K562 (cell line): ENCODE measurements at regions not wholly inside any gene's neighbourhood (a gene's known extent, or its start where the extent isn't known, plus 50 kb on each side); places are given as distances from the start of the nearest gene placed in this dataset.

Experiments used
- ATAC-seq: fragments of 200-7000 bp; cut with Tn5 transposase; 3 replicates; pipeline ENCODE4 v1.9.1; 2020; ENCODE audit warnings: moderate library complexity
- BruUV-seq: library from RNA; stranded (reverse); fragments of 400-500 nt; replicated peaks from 2 replicates; lab custom pipeline; 2021; lab: Mats Ljungman, UMichigan
- CTCF ChIA-PET: fragments of 300-600 bp; formaldehyde crosslinking; extraction: SDS; loops from one replicate; lab custom pipeline; 2021; ENCODE audit warnings: low intra/inter-chr PET ratio; lab: Yijun Ruan, JAX
- POLR2A ChIA-PET: fragments of 300-600, 350-650 bp; sonication (Branson Sonifier 250); formaldehyde crosslinking; extraction: SDS; loops from one replicate; lab custom pipeline; 2021; ENCODE audit warnings: antibody characterized with exemption, inconsistent platforms; lab: Yijun Ruan, JAX
- DNase-seq, 4 experiments: peaks; one replicate each; pipeline versions ENCODE4 v3.0.0 to v3.0.0-alpha.2; 2011 to 2018; ENCODE audit warnings: low spot score in 3 of 4, mixed read lengths in 3 of 4; ENCODE audit errors: extremely low read depth in 1 of 4
- FAIRE-seq: peaks from 2 replicates; lab custom pipeline; 2011; peaks lifted over from hg19 to GRCh38; lab: Jason Lieb, UNC
- H2AFZ ChIP-seq: 2 replicates; pipeline ENCODE4 v1.6.0; 2011; ENCODE audit warnings: low read depth, low read length, control low read depth, inconsistent platforms
- H3K27ac ChIP-seq: fragments of 200-600 bp; 3 replicates; pipeline ENCODE4 v1.8.0; 2011; ENCODE audit warnings: low read depth, mild to moderate bottlenecking, control low read depth, inconsistent platforms, low read length, moderate library complexity, mixed read lengths; ENCODE audit errors: extremely low read depth
- H3K27me3 ChIP-seq, 2 experiments: fragments of 300-600 bp in 1 of 2; 2 replicates in 1 of 2; 3 replicates in 1 of 2; pipeline versions ENCODE4 v1.6.0 to v1.8.0; 2011; ENCODE audit warnings: inconsistent platforms in 2 of 2, low read length in 2 of 2, mild to moderate bottlenecking in 1 of 2, mixed read lengths in 1 of 2, moderate library complexity in 1 of 2; ENCODE audit not compliant: control insufficient read depth in 2 of 2, insufficient read depth in 2 of 2
- H3K36me3 ChIP-seq: fragments of 300-600 bp; 3 replicates; pipeline ENCODE4 v1.8.0; 2011; ENCODE audit warnings: mild to moderate bottlenecking, low read length, inconsistent platforms; ENCODE audit not compliant: control insufficient read depth, insufficient read depth
- H3K4me1 ChIP-seq, 2 experiments: fragments of 200-600 bp in 1 of 2; replicated peaks in 1 of 2; 2 replicates in 1 of 2; 3 replicates in 1 of 2; pipeline versions ENCODE4 v1.5.1 to v1.8.0; 2011; ENCODE audit warnings: inconsistent platforms in 2 of 2, low read length in 2 of 2, mild to moderate bottlenecking in 1 of 2, mixed read lengths in 1 of 2, moderate library complexity in 1 of 2; ENCODE audit not compliant: control insufficient read depth in 2 of 2, insufficient read depth in 2 of 2
- H3K4me2 ChIP-seq: 2 replicates; pipeline ENCODE4 v1.6.1; 2011; ENCODE audit warnings: low read length, control low read depth, inconsistent platforms, mixed read lengths; ENCODE audit not compliant: insufficient read depth
- H3K4me3 ChIP-seq: fragments of 200-600 bp; sonication (generic), shearing (Covaris generic); 2 replicates; pipeline ENCODE4 v1.5.1; 2016; ENCODE audit warnings: control low read depth, inconsistent platforms
- H3K79me2 ChIP-seq: fragments of 200-600 bp; 3 replicates; pipeline ENCODE4 v1.8.0; 2011; ENCODE audit warnings: low read length, inconsistent platforms; ENCODE audit not compliant: control insufficient read depth, insufficient read depth
- H3K9ac ChIP-seq, 2 experiments: 2 replicates each; pipeline versions ENCODE4 v1.6.0 to v1.6.1; 2011; ENCODE audit warnings: low read depth in 2 of 2, low read length in 2 of 2, control low read depth in 1 of 2, inconsistent platforms in 1 of 2, mild to moderate bottlenecking in 1 of 2, mixed read lengths in 1 of 2; ENCODE audit not compliant: insufficient read depth in 1 of 2
- H3K9me1 ChIP-seq: one replicate; pipeline ENCODE4 v1.6.0; 2011; ENCODE audit warnings: inconsistent platforms, mild to moderate bottlenecking, low read length, moderate library complexity; ENCODE audit not compliant: control insufficient read depth, insufficient read depth
- H3K9me3 ChIP-seq: replicated peaks from 2 replicates; pipeline ENCODE4 v1.5.1; 2011; ENCODE audit warnings: low read depth, low read length, inconsistent platforms; ENCODE audit not compliant: control insufficient read depth, insufficient read depth
- H4K20me1 ChIP-seq: replicated peaks from 2 replicates; pipeline ENCODE4 v1.6.1; 2011; ENCODE audit warnings: low read length, inconsistent platforms, mixed read lengths; ENCODE audit not compliant: control insufficient read depth, insufficient read depth
- CBX3 ChIP-seq, 2 experiments: IDR thresholded peaks; 1 replicate in 1 of 2; 2 replicates in 1 of 2; pipeline ENCODE4 v1.6.1; 2012; ENCODE audit warnings: inconsistent platforms in 2 of 2, low read length in 2 of 2, borderline replicate concordance in 1 of 2, control low read depth in 1 of 2
- ETV1 ChIP-seq: fragments of 450-650 bp; conservative IDR thresholded peaks from 2 replicates; pipeline ENCODE4 v1.6.1; 2016; ENCODE audit warnings: missing genetic modification characterization, control low read depth, low read depth, missing compliant biosample characterization
- FOXA1 ChIP-seq: fragments of 450-650 bp; IDR thresholded peaks from 2 replicates; pipeline ENCODE4 v1.6.1; 2016; ENCODE audit warnings: mild to moderate bottlenecking, borderline replicate concordance
- HDAC1 ChIP-seq, 2 experiments: fragments of 450-650 bp; IDR thresholded peaks; 2 replicates each; pipeline ENCODE4 v1.6.1; 2016 to 2017; ENCODE audit warnings: inconsistent platforms in 1 of 2, mild to moderate bottlenecking in 1 of 2, moderate library complexity in 1 of 2
- HDAC3 ChIP-seq: fragments of 450-650 bp; IDR thresholded peaks from 2 replicates; pipeline ENCODE4 v1.6.1; 2018; ENCODE audit warnings: borderline replicate concordance, mild to moderate bottlenecking, moderate library complexity; ENCODE audit not compliant: partially characterized antibody
- KHSRP ChIP-seq: fragments of 450-650 bp; IDR thresholded peaks from 2 replicates; pipeline ENCODE4 v1.6.1; 2017
- NFXL1 ChIP-seq: fragments of 450-650 bp; formaldehyde crosslinking; IDR thresholded peaks from 2 replicates; pipeline ENCODE4 v1.4.0; 2021; ENCODE audit warnings: mild to moderate bottlenecking
- RB1 ChIP-seq: fragments of 450-650 bp; IDR thresholded peaks from 2 replicates; pipeline ENCODE4 v1.6.1; 2017; ENCODE audit warnings: low read depth, mild to moderate bottlenecking
- SRSF1 ChIP-seq: fragments of 200-400 bp; formaldehyde crosslinking; IDR thresholded peaks from 2 replicates; pipeline ENCODE4 v1.6.1; 2017; ENCODE audit warnings: mild to moderate bottlenecking, low read depth, low read length, moderate library complexity
- ZNF57 ChIP-seq: fragments of 450-650 bp; formaldehyde crosslinking; IDR thresholded peaks from 2 replicates; pipeline ENCODE4 v1.4.0; 2020; ENCODE audit warnings: mild to moderate bottlenecking, moderate library complexity
- ZZZ3 ChIP-seq: fragments of 450-650 bp; IDR thresholded peaks from 2 replicates; pipeline ENCODE4 v1.6.1; 2016; ENCODE audit warnings: antibody characterized with exemption, mild to moderate bottlenecking, moderate library complexity
- WGBS: fragments of 100-300 bp; shearing (Covaris generic); methylation state at CpG from one replicate; pipeline ENCODE4 v1.1.6; 2016; ENCODE audit warnings: low coverage, mixed read lengths; ENCODE audit not compliant: insufficient coverage; ENCODE audit errors: missing lambda C conversion rate; 5-methylcytosine and 5-hydroxymethylcytosine counted together
- in situ Hi-C: fragments of 300-500 bp; cut with MboI; formaldehyde crosslinking; loops from 4 replicates; pipeline ENCODE4 v1.15.0; 2018; ENCODE audit warnings: inconsistent platforms, mixed read lengths
- intact Hi-C: fragments of 100-400 bp; cut with micrococcal nuclease; formaldehyde crosslinking; loops from 2 replicates; pipeline ENCODE4 v1.14.2; 2022
- TF ChIP-seq, protein P1 (sequence below): IDR thresholded peaks from 2 replicates; pipeline ENCODE4 v1.6.1; 2014; ENCODE audit warnings: antibody characterized with exemption
- TF ChIP-seq, protein P2 (sequence below): fragments of 250-450 bp; sonication (Bioruptor Pico); IDR thresholded peaks from 2 replicates; pipeline ENCODE4 v1.8.0; 2021; ENCODE audit warnings: moderate library complexity, mild to moderate bottlenecking, inconsistent platforms
- TF ChIP-seq, protein P3 (sequence below): sonication (generic); IDR thresholded peaks from 2 replicates; pipeline ENCODE4 v1.6.1; 2016
- TF ChIP-seq, protein P4 (sequence below): fragments of 450-650 bp; formaldehyde crosslinking; IDR thresholded peaks from 2 replicates; pipeline ENCODE4 v1.4.0; 2022; ENCODE audit warnings: missing genetic modification characterization
- TF ChIP-seq, protein P5 (sequence below): fragments of 450-650 bp; IDR thresholded peaks from 2 replicates; pipeline ENCODE4 v1.6.1; 2016

DNA sequence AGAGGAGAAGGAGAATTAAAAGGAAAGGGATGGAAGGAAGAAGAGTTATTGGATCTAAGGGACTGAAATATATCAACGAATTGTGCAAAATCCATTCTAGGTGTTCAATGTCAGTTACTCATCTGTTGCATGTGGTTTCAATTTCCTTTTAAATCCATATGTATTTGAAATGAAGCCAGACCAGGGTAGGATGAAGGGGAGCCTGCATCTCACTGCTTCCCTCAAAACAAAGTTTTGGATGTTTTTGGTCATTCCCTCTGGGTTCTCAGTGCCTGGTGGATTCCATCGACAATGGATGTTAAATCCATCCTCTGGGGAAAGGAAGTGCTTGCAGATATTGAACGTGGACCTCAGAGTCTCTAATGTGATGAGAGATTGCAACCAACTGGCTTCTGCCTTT is 103.5 kb upstream of the XYLT1 start:
- WGBS, result 3% methylated on average over 3 of the region's 3 CpGs
- H4K20me1 ChIP-seq, result no peaks in the 10 kb centered on the region
- no peaks in the 10 kb centered on the region for H3K4me1 ChIP-seq
- H3K27ac ChIP-seq, result no peak overlapping the region
- DNase-seq (no peak), ATAC-seq (no peak), FAIRE-seq (no peak)
- no peak overlapping the region for H2AFZ ChIP-seq
- intact Hi-C loops (no loop called here), in situ Hi-C loops (no loop called here)
- no peak overlapping the region for H3K9ac ChIP-seq
- CTCF ChIA-PET, result no interaction called here
- no peaks in the 10 kb centered on the region for H3K79me2 ChIP-seq
- no peak overlapping the region for H3K4me2 ChIP-seq
- POLR2A ChIA-PET, result no interaction called here
- no peaks in the 10 kb centered on the region for H3K36me3 ChIP-seq
- H3K9me3 ChIP-seq, result no peaks in the 10 kb centered on the region
- no peaks in the 10 kb centered on the region for H3K9me1 ChIP-seq
- no peak overlapping the region for H3K4me3 ChIP-seq
- peaks cover 0 to 4% of the 10 kb centered on the region in 2 experiments; a peak in 1 of 5 replicates for H3K27me3 ChIP-seq
- no TSS peak for BruUV-seq
- TF ChIP-seq ETV1 (tag) (no peak), ZNF57 (CRISPR knock-in tag) (no peak), KHSRP (no peak), SRSF1 (no peak), FOXA1 (no peak), RB1 (no peak), NFXL1 (CRISPR knock-in tag) (no peak), CBX3 (IDR thresholded peaks at IDR 0.05; ENCODE audit: borderline replicate concordance in 1 of 2, low read length in 2 of 2) (no peak), HDAC1 (IDR thresholded peaks at IDR 0.05) (no peak), HDAC3 (no peak), ZZZ3 (no peak)
- TF ChIP-seq, protein P1, sequence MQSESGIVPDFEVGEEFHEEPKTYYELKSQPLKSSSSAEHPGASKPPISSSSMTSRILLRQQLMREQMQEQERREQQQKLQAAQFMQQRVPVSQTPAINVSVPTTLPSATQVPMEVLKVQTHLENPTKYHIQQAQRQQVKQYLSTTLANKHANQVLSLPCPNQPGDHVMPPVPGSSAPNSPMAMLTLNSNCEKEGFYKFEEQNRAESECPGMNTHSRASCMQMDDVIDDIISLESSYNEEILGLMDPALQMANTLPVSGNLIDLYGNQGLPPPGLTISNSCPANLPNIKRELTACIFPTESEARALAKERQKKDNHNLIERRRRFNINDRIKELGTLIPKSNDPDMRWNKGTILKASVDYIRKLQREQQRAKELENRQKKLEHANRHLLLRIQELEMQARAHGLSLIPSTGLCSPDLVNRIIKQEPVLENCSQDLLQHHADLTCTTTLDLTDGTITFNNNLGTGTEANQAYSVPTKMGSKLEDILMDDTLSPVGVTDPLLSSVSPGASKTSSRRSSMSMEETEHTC, result no peak
- TF ChIP-seq, protein P2, sequence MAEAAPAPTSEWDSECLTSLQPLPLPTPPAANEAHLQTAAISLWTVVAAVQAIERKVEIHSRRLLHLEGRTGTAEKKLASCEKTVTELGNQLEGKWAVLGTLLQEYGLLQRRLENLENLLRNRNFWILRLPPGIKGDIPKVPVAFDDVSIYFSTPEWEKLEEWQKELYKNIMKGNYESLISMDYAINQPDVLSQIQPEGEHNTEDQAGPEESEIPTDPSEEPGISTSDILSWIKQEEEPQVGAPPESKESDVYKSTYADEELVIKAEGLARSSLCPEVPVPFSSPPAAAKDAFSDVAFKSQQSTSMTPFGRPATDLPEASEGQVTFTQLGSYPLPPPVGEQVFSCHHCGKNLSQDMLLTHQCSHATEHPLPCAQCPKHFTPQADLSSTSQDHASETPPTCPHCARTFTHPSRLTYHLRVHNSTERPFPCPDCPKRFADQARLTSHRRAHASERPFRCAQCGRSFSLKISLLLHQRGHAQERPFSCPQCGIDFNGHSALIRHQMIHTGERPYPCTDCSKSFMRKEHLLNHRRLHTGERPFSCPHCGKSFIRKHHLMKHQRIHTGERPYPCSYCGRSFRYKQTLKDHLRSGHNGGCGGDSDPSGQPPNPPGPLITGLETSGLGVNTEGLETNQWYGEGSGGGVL, result no peak
- TF ChIP-seq, protein P3, sequence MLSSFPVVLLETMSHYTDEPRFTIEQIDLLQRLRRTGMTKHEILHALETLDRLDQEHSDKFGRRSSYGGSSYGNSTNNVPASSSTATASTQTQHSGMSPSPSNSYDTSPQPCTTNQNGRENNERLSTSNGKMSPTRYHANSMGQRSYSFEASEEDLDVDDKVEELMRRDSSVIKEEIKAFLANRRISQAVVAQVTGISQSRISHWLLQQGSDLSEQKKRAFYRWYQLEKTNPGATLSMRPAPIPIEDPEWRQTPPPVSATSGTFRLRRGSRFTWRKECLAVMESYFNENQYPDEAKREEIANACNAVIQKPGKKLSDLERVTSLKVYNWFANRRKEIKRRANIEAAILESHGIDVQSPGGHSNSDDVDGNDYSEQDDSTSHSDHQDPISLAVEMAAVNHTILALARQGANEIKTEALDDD, result no peak
- TF ChIP-seq, protein P4, sequence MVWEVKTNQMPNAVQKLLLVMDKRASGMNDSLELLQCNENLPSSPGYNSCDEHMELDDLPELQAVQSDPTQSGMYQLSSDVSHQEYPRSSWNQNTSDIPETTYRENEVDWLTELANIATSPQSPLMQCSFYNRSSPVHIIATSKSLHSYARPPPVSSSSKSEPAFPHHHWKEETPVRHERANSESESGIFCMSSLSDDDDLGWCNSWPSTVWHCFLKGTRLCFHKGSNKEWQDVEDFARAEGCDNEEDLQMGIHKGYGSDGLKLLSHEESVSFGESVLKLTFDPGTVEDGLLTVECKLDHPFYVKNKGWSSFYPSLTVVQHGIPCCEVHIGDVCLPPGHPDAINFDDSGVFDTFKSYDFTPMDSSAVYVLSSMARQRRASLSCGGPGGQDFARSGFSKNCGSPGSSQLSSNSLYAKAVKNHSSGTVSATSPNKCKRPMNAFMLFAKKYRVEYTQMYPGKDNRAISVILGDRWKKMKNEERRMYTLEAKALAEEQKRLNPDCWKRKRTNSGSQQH (CRISPR knock-in tag), result no peak
- TF ChIP-seq, protein P5, sequence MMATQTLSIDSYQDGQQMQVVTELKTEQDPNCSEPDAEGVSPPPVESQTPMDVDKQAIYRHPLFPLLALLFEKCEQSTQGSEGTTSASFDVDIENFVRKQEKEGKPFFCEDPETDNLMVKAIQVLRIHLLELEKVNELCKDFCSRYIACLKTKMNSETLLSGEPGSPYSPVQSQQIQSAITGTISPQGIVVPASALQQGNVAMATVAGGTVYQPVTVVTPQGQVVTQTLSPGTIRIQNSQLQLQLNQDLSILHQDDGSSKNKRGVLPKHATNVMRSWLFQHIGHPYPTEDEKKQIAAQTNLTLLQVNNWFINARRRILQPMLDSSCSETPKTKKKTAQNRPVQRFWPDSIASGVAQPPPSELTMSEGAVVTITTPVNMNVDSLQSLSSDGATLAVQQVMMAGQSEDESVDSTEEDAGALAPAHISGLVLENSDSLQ, result no peak
